ENCODE measurements at regions not wholly inside any gene's neighbourhood (a gene's known extent, or its start where the extent isn't known, plus 50 kb on each side); places are given as distances from the start of the nearest gene placed in this dataset.
"Not testable (repeated sequence)": the region's sequence is repeated elsewhere in the genome, so short reads cannot be mapped to it uniquely, and the experiment has no call there.

GRCh38 chr1:31510853-31511789 lies 65.2 kb upstream of the TINAGL1 start:
- DNase-seq (ENCODE audit: low read depth in 2 of 2) = no peak

- no peak for DNase-seq (ENCODE audit: low read depth in 2 of 2)
These were observed 64.3 kb upstream of the TINAGL1 start for GRCh38 chr1:31511848-31512615.

DNA sequence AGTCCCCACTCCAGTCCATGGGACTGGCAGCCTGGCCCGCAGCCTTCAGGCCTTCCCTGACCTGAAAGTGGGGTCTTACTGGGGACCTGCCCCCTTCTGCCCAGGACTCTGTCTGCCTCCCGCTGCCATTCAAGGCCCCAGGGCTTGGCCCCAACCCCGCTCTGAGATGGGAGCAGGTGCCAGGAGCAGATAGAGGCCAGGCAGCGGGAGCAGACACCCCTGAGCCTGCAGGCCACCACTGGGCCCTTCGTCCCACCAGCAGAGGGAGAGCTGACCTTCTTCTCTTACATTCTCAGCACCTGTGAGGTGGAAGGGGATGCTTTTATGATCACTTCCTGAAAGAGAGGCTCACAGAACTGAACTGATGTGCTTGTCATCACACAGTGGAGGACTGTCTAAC lies 62.2 kb upstream of the TINAGL1 start:
- DNase-seq (ENCODE audit: low read depth in 2 of 2) = no peak

- no peak for DNase-seq (ENCODE audit: low read depth in 2 of 2)
These were observed 61.1 kb upstream of the TINAGL1 start for GRCh38 chr1:31515056-31515775.

GRCh38 chr1:31515936-31516335 lies 60.4 kb upstream of the TINAGL1 start:
- no peak for DNase-seq (ENCODE audit: low read depth in 2 of 2)

- DNase-seq (ENCODE audit: low read depth in 2 of 2) = no peak
These were observed 59.0 kb upstream of the TINAGL1 start for GRCh38 chr1:31517301-31517700.

- DNase-seq (ENCODE audit: low read depth in 2 of 2) = not testable (repeated sequence)
These were observed 58.3 kb upstream of the TINAGL1 start for GRCh38 chr1:31517986-31518385.

DNA sequence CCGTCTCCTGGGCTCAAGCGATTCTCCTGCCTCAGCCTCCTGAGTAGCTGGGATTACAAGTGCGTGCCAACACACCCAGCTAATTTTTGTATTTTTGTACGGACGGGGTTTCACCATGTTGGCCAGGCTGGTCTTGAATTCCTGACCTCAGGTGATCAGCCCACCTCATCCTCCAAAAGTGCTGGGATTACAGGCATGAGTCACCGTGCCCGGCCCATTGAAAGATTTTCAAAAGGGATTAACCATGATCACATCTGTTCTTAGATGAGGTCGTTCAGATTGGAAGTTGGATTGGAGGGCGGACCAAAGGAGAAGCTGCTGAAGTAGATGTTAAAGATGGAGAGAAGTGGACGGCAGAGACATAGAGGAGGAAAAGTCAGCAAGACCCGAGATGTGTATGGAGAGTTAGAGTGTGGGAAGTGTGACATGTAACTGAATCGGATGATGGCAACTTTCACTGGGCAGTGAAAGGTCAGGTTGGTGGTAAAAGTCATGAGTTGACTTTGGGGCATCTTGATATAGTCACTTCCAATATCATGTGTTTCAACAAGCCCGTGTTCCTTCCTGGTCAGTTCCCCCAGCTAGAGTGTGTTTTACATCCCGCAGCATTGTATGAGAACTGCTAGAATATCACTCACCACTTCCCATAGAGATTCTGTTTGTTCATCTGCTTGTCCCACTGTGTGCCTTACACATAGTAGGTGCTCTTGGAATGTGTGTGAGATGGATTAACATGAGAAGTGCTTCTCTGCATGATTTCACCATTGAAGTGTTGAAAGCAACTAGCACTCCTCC lies 54.4 kb upstream of the TINAGL1 start:
- no peak for DNase-seq (ENCODE audit: low read depth in 2 of 2)

GRCh38 chr1:31522556-31522845 lies 53.8 kb upstream of the TINAGL1 start:
- DNase-seq (ENCODE audit: low read depth in 2 of 2) = no peak

DNA sequence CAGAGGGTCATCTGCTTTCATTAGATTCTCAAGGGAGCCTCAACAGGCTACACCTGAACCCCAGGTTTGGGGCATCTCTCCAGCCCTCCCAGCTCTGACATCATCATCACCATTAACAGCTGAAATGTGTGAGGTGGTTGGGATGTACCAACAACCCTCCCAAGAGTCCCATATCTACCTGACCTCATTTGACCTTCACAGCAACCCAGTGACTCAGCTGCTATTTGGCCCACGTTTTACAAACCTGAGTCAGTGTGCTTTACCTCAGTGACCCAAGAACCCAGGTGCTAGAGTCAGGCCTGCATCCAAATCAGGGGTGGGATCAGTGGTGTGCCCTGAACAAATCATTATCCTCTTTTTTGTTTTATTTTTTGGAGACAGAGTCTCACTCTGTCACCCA lies 53.3 kb upstream of the TINAGL1 start:
- no peak for DNase-seq (ENCODE audit: low read depth in 2 of 2)

DNA sequence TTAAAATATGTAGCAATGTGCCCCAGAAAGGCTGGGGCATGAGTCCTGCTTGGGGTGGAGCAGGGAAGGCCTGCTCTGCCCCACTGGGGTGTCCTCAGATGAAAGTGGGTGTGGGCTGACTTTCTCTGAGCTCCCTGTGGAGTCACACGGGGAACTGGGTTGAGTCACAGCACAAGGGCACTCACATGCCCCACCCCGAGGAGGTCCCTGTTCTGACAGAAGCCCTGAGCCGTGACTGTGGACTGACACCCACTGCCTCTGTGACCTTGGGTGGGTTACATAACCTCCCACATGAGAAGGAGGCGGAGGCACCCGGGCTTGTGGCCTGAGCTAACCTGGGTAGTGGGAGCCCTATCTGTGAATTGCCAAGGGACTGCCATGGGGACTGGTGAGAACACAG lies 52.5 kb upstream of the TINAGL1 start:
- DNase-seq (ENCODE audit: low read depth in 2 of 2) = no peak

GRCh38 chr1:31524186-31524901 lies 52.0 kb upstream of the TINAGL1 start:
- DNase-seq (ENCODE audit: low read depth in 2 of 2) = no peak

Data from lung microvascular endothelial cell (primary cell).